Caco-2 (cell line): ENCODE measurements at regions not wholly inside any gene's neighbourhood (a gene's known extent, or its start where the extent isn't known, plus 50 kb on each side); places are given as distances from the start of the nearest gene placed in this dataset.
"Not testable (repeated sequence)": the region's sequence is repeated elsewhere in the genome, so short reads cannot be mapped to it uniquely, and the experiment has no call there.

Experiments
- BruUV-seq: library from RNA; stranded (reverse); fragments of 400-500 nt; replicated peaks from 2 replicates; lab custom pipeline; 2021; lab: Mats Ljungman, UMichigan
- CTCF ChIA-PET: fragments of 300-600 bp; sonication (Branson Sonifier 250); formaldehyde crosslinking; loops from one replicate; lab custom pipeline; 2022; ENCODE audit warnings: antibody characterized with exemption; lab: Charles Lee
- POLR2A ChIA-PET: fragments of 300-600 bp; sonication (Branson Sonifier 250); formaldehyde crosslinking; loops from one replicate; lab custom pipeline; 2022; ENCODE audit warnings: antibody characterized with exemption; lab: Charles Lee
- DNase-seq, 2 experiments: peaks; one replicate each; pipeline versions ENCODE4 v3.0.0 to v3.0.0-alpha.2; 2020 to 2022
- H3K27me3 ChIP-seq: replicated peaks from 2 replicates; pipeline ENCODE4 v1.6.0; 2011; ENCODE audit warnings: low read length; ENCODE audit not compliant: control insufficient read depth, insufficient read depth
- H3K36me3 ChIP-seq: 2 replicates; pipeline ENCODE4 v1.5.1; 2011; ENCODE audit warnings: low read length; ENCODE audit not compliant: control insufficient read depth, insufficient read depth
- H3K4me1 ChIP-seq: fragments of 250-450 bp; sonication (Bioruptor Pico); 2 replicates; pipeline ENCODE4 v1.5.1; 2020; ENCODE audit warnings: mild to moderate bottlenecking
- H3K4me3 ChIP-seq: 2 replicates; pipeline ENCODE4 v1.5.1; 2011; ENCODE audit warnings: low read depth, mild to moderate bottlenecking, control low read depth, low read length
- H3K9me3 ChIP-seq: fragments of 250-450 bp; sonication (Bioruptor Pico); 2 replicates; pipeline ENCODE4 v1.5.1; 2020; ENCODE audit warnings: mild to moderate bottlenecking, moderate library complexity
- H3K27ac Mint-ChIP-seq: one replicate; pipeline ENCODE4 v1.8.0; 2022; ENCODE audit warnings: mixed read lengths; ENCODE audit not compliant: unreplicated experiment
- H3K27me3 Mint-ChIP-seq: one replicate; pipeline ENCODE4 v1.8.0; 2022; ENCODE audit warnings: mixed read lengths; ENCODE audit not compliant: insufficient read depth, unreplicated experiment
- H3K36me3 Mint-ChIP-seq: one replicate; pipeline ENCODE4 v1.8.0; 2022; ENCODE audit warnings: mild to moderate bottlenecking, mixed read lengths; ENCODE audit not compliant: insufficient read depth, unreplicated experiment
- H3K4me1 Mint-ChIP-seq: one replicate; pipeline ENCODE4 v1.8.0; 2022; ENCODE audit warnings: low read depth, mixed read lengths; ENCODE audit not compliant: unreplicated experiment
- H3K4me3 Mint-ChIP-seq: one replicate; pipeline ENCODE4 v1.8.0; 2022; ENCODE audit warnings: mild to moderate bottlenecking, moderate library complexity, mixed read lengths; ENCODE audit not compliant: unreplicated experiment
- H3K9me3 Mint-ChIP-seq: one replicate; pipeline ENCODE4 v1.8.0; 2022; ENCODE audit warnings: mixed read lengths; ENCODE audit not compliant: unreplicated experiment
- CTCF ChIP-seq, 2 experiments: fragments of 200-600 bp in 1 of 2; IDR thresholded peaks; 1 replicate in 1 of 2; 2 replicates in 1 of 2; pipeline versions ENCODE4 v1.5.1 to v1.8.0; 2011 to 2022; ENCODE audit warnings: antibody characterized with exemption in 1 of 2, control low read depth in 1 of 2, inconsistent platforms in 1 of 2, low read depth in 1 of 2, low read length in 1 of 2, mild to moderate bottlenecking in 1 of 2, moderate library complexity in 1 of 2; ENCODE audit not compliant: insufficient read depth in 1 of 2, severe bottlenecking in 1 of 2, unreplicated experiment in 1 of 2
- intact Hi-C: fragments of 100-400 bp; cut with micrococcal nuclease; formaldehyde crosslinking; loops from one replicate; pipeline ENCODE4 v1.10.0; 2022; ENCODE audit not compliant: unreplicated experiment

- H3K4me3 ChIP-seq, H3K9me3 ChIP-seq, H3K4me3 Mint-ChIP-seq, DNase-seq, BruUV-seq, H3K9me3 Mint-ChIP-seq, H3K36me3 ChIP-seq, H3K4me1 ChIP-seq, POLR2A ChIA-PET, H3K27ac Mint-ChIP-seq, H3K27me3 ChIP-seq, H3K36me3 Mint-ChIP-seq, H3K27me3 Mint-ChIP-seq, H3K4me1 Mint-ChIP-seq: not testable (repeated sequence)
- CTCF ChIA-PET, result interaction anchor here (0.6 kb wide), 1 partner anchor 31 kb away, joined by 3 read pairs; no protein-coding TSS in a partner anchor
- intact Hi-C loops, result loop anchor here (10.0 kb wide), 1 partner anchor 294 kb away; no protein-coding TSS in a partner anchor
Measured at GRCh38 chr9:113740508-113741500, 135.3 kb upstream of the ZNF618 start.

- POLR2A ChIA-PET, result no interaction called here
Measured at GRCh38 chr9:113741886-113742854, 133.9 kb upstream of the ZNF618 start.

GRCh38 chr9:113742878-113743277, 133.2 kb upstream of the ZNF618 start:
- BruUV-seq, result no TSS peak
- peaks cover 17% of the 10 kb centered on the region for H3K9me3 Mint-ChIP-seq
- no peak for DNase-seq
- CTCF ChIA-PET, result interaction anchor here (0.6 kb wide), 1 partner anchor 592 kb away, joined by 4 read pairs; the partner anchor contains the start of gene SLC31A2
- peaks cover 21% of the 10 kb centered on the region for H3K27me3 Mint-ChIP-seq
- POLR2A ChIA-PET, result no interaction called here
- no peak for TF ChIP-seq CTCF (IDR thresholded peaks at IDR 0.05; ENCODE audit: insufficient read depth in 1 of 2, low read depth in 1 of 2, low read length in 1 of 2, severe bottlenecking in 1 of 2, unreplicated experiment in 1 of 2)
- no peaks in the 10 kb centered on the region for H3K27me3 ChIP-seq
- H3K4me3 Mint-ChIP-seq, result no peak overlapping the region
- H3K9me3 ChIP-seq, result no peaks in the 10 kb centered on the region
- no peak overlapping the region for H3K4me3 ChIP-seq
- H3K36me3 ChIP-seq, result no peaks in the 10 kb centered on the region
- peaks cover 7% of the 10 kb centered on the region for H3K36me3 Mint-ChIP-seq
- intact Hi-C loops, result loop anchor here (10.0 kb wide), 1 partner anchor 292 kb away; no protein-coding TSS in a partner anchor
- no peak overlapping the region for H3K27ac Mint-ChIP-seq
- no peaks in the 10 kb centered on the region for H3K4me1 ChIP-seq
- H3K4me1 Mint-ChIP-seq, result no peaks in the 10 kb centered on the region

More at GRCh38 chr9:113741886-113742854, 133.9 kb upstream of the ZNF618 start:
- H3K4me1 Mint-ChIP-seq, result no peaks in the 10 kb centered on the region
- peaks cover 10% of the 10 kb centered on the region for H3K9me3 Mint-ChIP-seq
- H3K27ac Mint-ChIP-seq, result no peak overlapping the region
- no peak for TF ChIP-seq CTCF (IDR thresholded peaks at IDR 0.05; ENCODE audit: insufficient read depth in 1 of 2, low read depth in 1 of 2, low read length in 1 of 2, severe bottlenecking in 1 of 2, unreplicated experiment in 1 of 2)
- Histone ChIP-seq H3K4me3 (no peak overlapping the region), H3K27me3 (no peaks in the 10 kb centered on the region), H3K36me3 (no peaks in the 10 kb centered on the region), H3K4me1 (no peaks in the 10 kb centered on the region), H3K9me3 (no peaks in the 10 kb centered on the region)
- CTCF ChIA-PET, result no interaction called here
- intact Hi-C loops, result loop anchor here (10.0 kb wide), 1 partner anchor 293 kb away; no protein-coding TSS in a partner anchor
- DNase-seq, result no peak
- peaks cover 17% of the 10 kb centered on the region for H3K27me3 Mint-ChIP-seq
- no peak overlapping the region for H3K4me3 Mint-ChIP-seq
- BruUV-seq, result no TSS peak
- peaks cover 7% of the 10 kb centered on the region for H3K36me3 Mint-ChIP-seq
